ENCODE measurements at regions not wholly inside any gene's neighbourhood (a gene's known extent, or its start where the extent isn't known, plus 50 kb on each side); places are given as distances from the start of the nearest gene placed in this dataset.

GRCh38 chr22:34113381-34113780 lies 193.1 kb upstream of the LARGE1 start:
- 86 to 91% methylated on average over 6 of the region's 6 CpGs for WGBS, 2 donors
- intact Hi-C loops (cut with DNase I): no loop called here

GRCh38 chr22:34114406-34114805 lies 194.1 kb upstream of the LARGE1 start:
- no peak overlapping the region for H3K27ac ChIP-seq
- no peak for DNase-seq
- WGBS, 2 donors: 64 to 84% methylated on average over 2 of the region's 2 CpGs
- intact Hi-C loops (cut with DNase I): no loop called here
- no peaks in the 10 kb centered on the region for H3K27me3 ChIP-seq
- no peaks in the 10 kb centered on the region for H3K4me1 ChIP-seq
- no peak for TF ChIP-seq EP300 (IDR thresholded peaks at IDR 0.05)
- TF ChIP-seq POLR2A (IDR thresholded peaks at IDR 0.05): no peak
- no peak overlapping the region for H3K4me3 ChIP-seq
- H3K9me3 ChIP-seq: no peaks in the 10 kb centered on the region
- H3K36me3 ChIP-seq: no peaks in the 10 kb centered on the region

More at GRCh38 chr22:34113381-34113780, 193.1 kb upstream of the LARGE1 start:
- Histone ChIP-seq H3K27me3 (no peaks in the 10 kb centered on the region), H3K4me3 (no peak overlapping the region), H3K9me3 (no peaks in the 10 kb centered on the region), H3K36me3 (no peaks in the 10 kb centered on the region), H3K4me1 (no peaks in the 10 kb centered on the region), H3K27ac (no peak overlapping the region)
- no peak for TF ChIP-seq POLR2AphosphoS5 (IDR thresholded peaks at IDR 0.05)
- no peak for TF ChIP-seq POLR2A (IDR thresholded peaks at IDR 0.05)
- no peak for TF ChIP-seq CTCF (IDR thresholded peaks at IDR 0.05)
- no peak for TF ChIP-seq EP300 (IDR thresholded peaks at IDR 0.05)
- DNase-seq: no peak

- H3K4me3 ChIP-seq: no peak overlapping the region
- TF ChIP-seq POLR2A (IDR thresholded peaks at IDR 0.05): no peak
- TF ChIP-seq POLR2AphosphoS5 (IDR thresholded peaks at IDR 0.05): no peak
- no peak for TF ChIP-seq EP300 (IDR thresholded peaks at IDR 0.05)
- no peak for TF ChIP-seq CTCF (IDR thresholded peaks at IDR 0.05)
- no peaks in the 10 kb centered on the region for H3K36me3 ChIP-seq
- 29 to 75% methylated on average over 2 of the region's 2 CpGs for WGBS, 2 donors
- no peaks in the 10 kb centered on the region for H3K27me3 ChIP-seq
- no peaks in the 10 kb centered on the region for H3K9me3 ChIP-seq
- no peak overlapping the region for H3K27ac ChIP-seq
- DNase-seq: no peak
- H3K4me1 ChIP-seq: no peaks in the 10 kb centered on the region
- intact Hi-C loops (cut with DNase I): no loop called here
These were observed 195.4 kb upstream of the LARGE1 start for GRCh38 chr22:34115722-34116121.

- Histone ChIP-seq H3K36me3 (no peaks in the 10 kb centered on the region), H3K27ac (no peak overlapping the region), H3K27me3 (no peaks in the 10 kb centered on the region), H3K4me3 (no peak overlapping the region), H3K9me3 (no peaks in the 10 kb centered on the region), H3K4me1 (no peaks in the 10 kb centered on the region)
- intact Hi-C loops (cut with DNase I): no loop called here
- DNase-seq: no peak
- TF ChIP-seq EP300 (IDR thresholded peaks at IDR 0.05) (no peak), CTCF (IDR thresholded peaks at IDR 0.05) (no peak), POLR2A (IDR thresholded peaks at IDR 0.05) (no peak), POLR2AphosphoS5 (IDR thresholded peaks at IDR 0.05) (no peak)
These were observed 195.8 kb upstream of the LARGE1 start for GRCh38 chr22:34116126-34116525.

GRCh38 chr22:34122042-34122441 lies 201.8 kb upstream of the LARGE1 start:
- Histone ChIP-seq H3K9me3 (no peaks in the 10 kb centered on the region), H3K27me3 (no peaks in the 10 kb centered on the region), H3K36me3 (no peaks in the 10 kb centered on the region), H3K27ac (no peak overlapping the region), H3K4me3 (no peak overlapping the region), H3K4me1 (no peaks in the 10 kb centered on the region)
- intact Hi-C loops (cut with DNase I): no loop called here
- TF ChIP-seq POLR2A (IDR thresholded peaks at IDR 0.05) (no peak), POLR2AphosphoS5 (IDR thresholded peaks at IDR 0.05) (no peak), CTCF (IDR thresholded peaks at IDR 0.05) (no peak), EP300 (IDR thresholded peaks at IDR 0.05) (no peak)
- DNase-seq: no peak
- WGBS, 2 donors: 90 to 93% methylated on average over 1 of the region's 1 CpG
